HCT116 (cell line): ENCODE measurements at regions not wholly inside any gene's neighbourhood (a gene's known extent, or its start where the extent isn't known, plus 50 kb on each side); places are given as distances from the start of the nearest gene placed in this dataset.

Experiments used
- ATAC-seq: fragments of 200-7000 bp; cut with Tn5 transposase; 2 replicates; pipeline ENCODE4 v1.9.1; 2020; ENCODE audit warnings: mild to moderate bottlenecking, moderate library complexity
- BruUV-seq: library from RNA; stranded (reverse); fragments of 400-500 nt; replicated peaks from 2 replicates; lab custom pipeline; 2021; lab: Mats Ljungman, UMichigan
- CTCF ChIA-PET: fragments of 300-600 bp; sonication (Branson Sonifier 250); formaldehyde crosslinking; loops from one replicate; lab custom pipeline; 2021; ENCODE audit warnings: antibody characterized with exemption; lab: Charles Lee
- POLR2A ChIA-PET: fragments of 300-600, 350-600 bp; sonication (Branson Sonifier 250); formaldehyde crosslinking; loops from one replicate; lab custom pipeline; 2021; ENCODE audit warnings: antibody characterized with exemption; lab: Charles Lee
- RAD21 ChIA-PET, 2 experiments: fragments of 300-600 bp; sonication (Branson Sonifier 250); formaldehyde crosslinking; loops; one replicate each; lab custom pipeline; 2023; ENCODE audit warnings: low total read pairs in 2 of 2; ENCODE audit not compliant: uncharacterized antibody in 2 of 2, unreplicated experiment in 2 of 2, low non-redundant PET in 1 of 2; lab: Charles Lee
- DNase-seq: peaks from one replicate; pipeline ENCODE4 v3.0.0-alpha.2; 2010; ENCODE audit warnings: low read depth, low spot score
- H2AFZ ChIP-seq: fragments of 200-600 bp; shearing (Covaris generic), sonication (generic); 2 replicates; pipeline ENCODE4 v1.6.1; 2017; ENCODE audit warnings: low read depth, mixed run types, mixed read lengths, antibody characterized with exemption, low read length; ENCODE audit not compliant: poor library complexity, severe bottlenecking
- H3K27ac ChIP-seq: 2 replicates; pipeline ENCODE4 v1.5.1; 2012; ENCODE audit warnings: low read depth, low read length
- H3K27me3 ChIP-seq: fragments of 200-600 bp; sonication (generic); 2 replicates; pipeline ENCODE4 v1.6.1; 2016; ENCODE audit warnings: mixed run types, low read length, mixed read lengths; ENCODE audit not compliant: insufficient read depth
- H3K36me3 ChIP-seq, 2 experiments: fragments of 200-500 bp in 1 of 2; fragments of 200-600 bp in 1 of 2; sonication (Bioruptor generic) in 1 of 2; sonication (generic) in 1 of 2; 2 replicates each; pipeline versions ENCODE4 v1.5.1 to v1.6.1; 2014 to 2016; ENCODE audit warnings: low read length in 2 of 2, inconsistent platforms in 1 of 2, mixed read lengths in 1 of 2, mixed run types in 1 of 2; ENCODE audit not compliant: insufficient read depth in 2 of 2, control insufficient read depth in 1 of 2
- H3K4me1 ChIP-seq, 2 experiments: fragments of 200-600 bp in 1 of 2; sonication (generic) in 1 of 2; 2 replicates each; pipeline versions ENCODE4 v1.5.1 to v1.6.1; 2012 to 2017; ENCODE audit warnings: low read length in 2 of 2, inconsistent platforms in 1 of 2, mild to moderate bottlenecking in 1 of 2, mixed read lengths in 1 of 2, mixed run types in 1 of 2, moderate library complexity in 1 of 2; ENCODE audit not compliant: insufficient read depth in 2 of 2, control insufficient read depth in 1 of 2
- H3K4me2 ChIP-seq: fragments of 200-600 bp; sonication (generic); 2 replicates; pipeline ENCODE4 v1.6.1; 2017; ENCODE audit warnings: mixed run types, low read length, mixed read lengths
- H3K4me3 ChIP-seq, 2 experiments: fragments of 200-600 bp in 1 of 2; sonication (generic) in 1 of 2; replicated peaks in 1 of 2; 2 replicates each; pipeline ENCODE4 v1.5.1; 2011 to 2016; ENCODE audit warnings: low read length in 2 of 2, control low read depth in 1 of 2, low read depth in 1 of 2, mild to moderate bottlenecking in 1 of 2, mixed read lengths in 1 of 2, mixed run types in 1 of 2
- H3K79me2 ChIP-seq: fragments of 200-600 bp; sonication (generic); 2 replicates; pipeline ENCODE4 v1.6.1; 2017; ENCODE audit warnings: mild to moderate bottlenecking, mixed run types, low read length, moderate library complexity, mixed read lengths; ENCODE audit not compliant: insufficient read depth
- H3K9ac ChIP-seq: fragments of 200-600 bp; sonication (generic); 2 replicates; pipeline ENCODE4 v1.6.1; 2016; ENCODE audit warnings: low read length, mixed read lengths
- H3K9me2 ChIP-seq: fragments of 200-600 bp; sonication (generic), shearing (Covaris generic); 2 replicates; pipeline ENCODE4 v1.6.1; 2017; ENCODE audit warnings: mixed run types, mild to moderate bottlenecking, moderate library complexity; ENCODE audit not compliant: insufficient read depth
- H3K9me3 ChIP-seq, 2 experiments: fragments of 200-500 bp in 1 of 2; fragments of 200-600 bp in 1 of 2; sonication (Bioruptor generic) in 1 of 2; sonication (generic) in 1 of 2; 2 replicates each; pipeline ENCODE4 v1.6.1; 2014 to 2017; ENCODE audit warnings: low read length in 2 of 2, mixed read lengths in 2 of 2, inconsistent platforms in 1 of 2, low read depth in 1 of 2, mild to moderate bottlenecking in 1 of 2, mixed run types in 1 of 2, moderate library complexity in 1 of 2; ENCODE audit not compliant: control insufficient read depth in 1 of 2, insufficient read depth in 1 of 2
- H4K20me1 ChIP-seq: fragments of 200-600 bp; sonication (generic), shearing (Covaris generic); 2 replicates; pipeline ENCODE4 v1.6.1; 2017; ENCODE audit warnings: mixed run types, mild to moderate bottlenecking, moderate library complexity; ENCODE audit not compliant: insufficient read depth
- CBX3 ChIP-seq: IDR thresholded peaks from 2 replicates; pipeline ENCODE4 v1.6.1; 2012; ENCODE audit warnings: low read depth
- EZH2 ChIP-seq: fragments of 200-600 bp; sonication (generic); IDR thresholded peaks from 2 replicates; pipeline ENCODE4 v1.6.1; 2017; ENCODE audit warnings: antibody characterized with exemption, mixed run types
- MAX ChIP-seq: IDR thresholded peaks from 2 replicates; pipeline ENCODE4 v1.6.1; 2012
- POLR2AphosphoS5 ChIP-seq: IDR thresholded peaks from 2 replicates; pipeline ENCODE4 v1.6.1; 2011; ENCODE audit warnings: mild to moderate bottlenecking, low read depth, low read length, moderate library complexity
- SIN3A ChIP-seq: IDR thresholded peaks from 2 replicates; pipeline ENCODE4 v1.6.1; 2012; ENCODE audit warnings: low read depth
- YY1 ChIP-seq: IDR thresholded peaks from 2 replicates; pipeline ENCODE4 v1.6.1; 2011; ENCODE audit warnings: low read length, low read depth, moderate library complexity, mild to moderate bottlenecking; ENCODE audit not compliant: insufficient replicate concordance; ENCODE audit errors: extremely low read depth
- ZFX ChIP-seq: fragments of 450-650 bp; IDR thresholded peaks from 2 replicates; pipeline ENCODE4 v1.6.1; 2017
- ZNF274 ChIP-seq: fragments of 200-500 bp; sonication (Bioruptor generic); IDR thresholded peaks from 2 replicates; pipeline ENCODE4 v1.6.1; 2014; ENCODE audit warnings: mild to moderate bottlenecking, low read depth, low read length, inconsistent platforms
- intact Hi-C: fragments of 100-400 bp; cut with micrococcal nuclease; formaldehyde crosslinking; loops from 2 replicates; pipeline ENCODE4 v1.10.0; 2022

GRCh38 chr9:99724640-99725039 lies 97.0 kb upstream of the NR4A3 start:
- RAD21 ChIA-PET: no interaction called here

GRCh38 chr9:99725852-99726251 lies 95.8 kb upstream of the NR4A3 start:
- intact Hi-C loops: no loop called here
- Histone ChIP-seq H3K4me3 (no peak overlapping the region), H2AFZ (no peak overlapping the region), H3K4me1 (no peaks in the 10 kb centered on the region), H3K27ac (no peak overlapping the region), H4K20me1 (no peaks in the 10 kb centered on the region)
- ChIA-PET RAD21 (interaction anchor here in 1 of 2 experiments (0.5 kb wide), 1 partner anchor 288 kb away, joined by 3 read pairs; no protein-coding TSS in a partner anchor), POLR2A (no interaction called here)
- DNase-seq: no peak
- TF ChIP-seq SIN3A (no peak), POLR2AphosphoS5 (no peak)
- TF ChIP-seq, all 23 proteins: peak for 0
- H3K79me2 ChIP-seq: no peaks in the 10 kb centered on the region
- 0 out of 2 replicates have a peak, but pooled peaks cover 4% of the 10 kb centered on the region for H3K27me3 ChIP-seq
- no peaks in the 10 kb centered on the region for H3K9me2 ChIP-seq
- CTCF ChIA-PET: no interaction called here
- no peak for ATAC-seq
- no peaks in the 10 kb centered on the region for H3K9me3 ChIP-seq
- no TSS peak for BruUV-seq
- H3K36me3 ChIP-seq: no peaks in the 10 kb centered on the region
- no peak overlapping the region for H3K4me2 ChIP-seq
- no peak overlapping the region for H3K9ac ChIP-seq

More at GRCh38 chr9:99724640-99725039, 97.0 kb upstream of the NR4A3 start:
- CTCF ChIA-PET: no interaction called here
- Histone ChIP-seq H2AFZ (no peak overlapping the region), H3K4me3 (no peak overlapping the region), H3K9me2 (no peaks in the 10 kb centered on the region), H3K4me1 (no peaks in the 10 kb centered on the region), H3K36me3 (no peaks in the 10 kb centered on the region), H3K4me2 (no peak overlapping the region), H4K20me1 (no peaks in the 10 kb centered on the region), H3K79me2 (no peaks in the 10 kb centered on the region), H3K9me3 (no peaks in the 10 kb centered on the region), H3K27ac (no peak overlapping the region), H3K27me3 (0 out of 2 replicates have a peak, but pooled peaks cover 4% of the 10 kb centered on the region), H3K9ac (no peak overlapping the region)
- intact Hi-C loops: no loop called here
- no peak for TF ChIP-seq EZH2
- TF ChIP-seq YY1: no peak
- TF ChIP-seq ZFX: no peak
- TF ChIP-seq CBX3: no peak
- TF ChIP-seq MAX: no peak
- no peak for TF ChIP-seq SIN3A
- no peak for TF ChIP-seq ZNF274
- no peak for ATAC-seq
- no TSS peak for BruUV-seq
- DNase-seq: no peak
- POLR2A ChIA-PET: no interaction called here
